Activated naive CD8-positive, alpha-beta T cell treated with anti-CD3 and anti-CD28 coated beads, Interleukin-2, amount 50 U/mL, for 16 hours (primary cell): ENCODE measurements at regions not wholly inside any gene's neighbourhood (a gene's known extent, or its start where the extent isn't known, plus 50 kb on each side); places are given as distances from the start of the nearest gene placed in this dataset.

Source experiments
- DNase-seq: peaks from one replicate; pipeline ENCODE4 v3.0.0-alpha.2; 2020; ENCODE audit warnings: low read depth, low spot score

DNA sequence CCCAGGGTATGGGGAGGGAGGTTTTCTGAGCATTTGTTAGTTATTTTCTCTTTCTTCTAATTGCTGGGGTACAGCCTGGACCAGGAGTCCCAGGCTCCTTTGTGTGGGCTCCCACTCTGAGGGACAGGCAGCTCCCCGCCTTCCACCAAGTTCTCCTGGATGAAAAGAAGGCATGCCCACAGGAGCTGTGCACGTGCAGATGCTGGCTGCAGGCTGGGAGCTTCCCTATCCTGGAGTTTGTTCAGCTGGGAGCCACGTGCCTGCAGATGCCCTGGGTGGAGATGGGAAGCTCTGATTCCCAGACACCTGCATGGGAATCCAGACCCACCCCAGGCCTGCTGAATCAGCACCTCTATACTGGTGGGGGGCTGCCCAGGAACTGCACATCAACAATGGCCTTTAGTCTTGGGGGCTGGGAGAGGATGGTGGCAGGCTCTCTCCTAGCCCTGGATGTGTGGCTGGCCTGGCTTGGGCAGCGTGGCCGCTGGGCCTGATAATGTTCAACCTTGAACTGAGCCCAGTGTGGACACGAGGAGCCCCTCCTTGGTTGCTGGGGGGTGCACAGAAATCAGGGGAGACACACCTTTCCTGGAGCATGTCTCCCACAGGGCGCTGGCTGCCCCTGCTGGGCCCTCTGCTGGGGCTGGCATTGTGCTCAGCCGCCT lies 233.6 kb upstream of the HS6ST1 start:
- no peak for DNase-seq

DNA sequence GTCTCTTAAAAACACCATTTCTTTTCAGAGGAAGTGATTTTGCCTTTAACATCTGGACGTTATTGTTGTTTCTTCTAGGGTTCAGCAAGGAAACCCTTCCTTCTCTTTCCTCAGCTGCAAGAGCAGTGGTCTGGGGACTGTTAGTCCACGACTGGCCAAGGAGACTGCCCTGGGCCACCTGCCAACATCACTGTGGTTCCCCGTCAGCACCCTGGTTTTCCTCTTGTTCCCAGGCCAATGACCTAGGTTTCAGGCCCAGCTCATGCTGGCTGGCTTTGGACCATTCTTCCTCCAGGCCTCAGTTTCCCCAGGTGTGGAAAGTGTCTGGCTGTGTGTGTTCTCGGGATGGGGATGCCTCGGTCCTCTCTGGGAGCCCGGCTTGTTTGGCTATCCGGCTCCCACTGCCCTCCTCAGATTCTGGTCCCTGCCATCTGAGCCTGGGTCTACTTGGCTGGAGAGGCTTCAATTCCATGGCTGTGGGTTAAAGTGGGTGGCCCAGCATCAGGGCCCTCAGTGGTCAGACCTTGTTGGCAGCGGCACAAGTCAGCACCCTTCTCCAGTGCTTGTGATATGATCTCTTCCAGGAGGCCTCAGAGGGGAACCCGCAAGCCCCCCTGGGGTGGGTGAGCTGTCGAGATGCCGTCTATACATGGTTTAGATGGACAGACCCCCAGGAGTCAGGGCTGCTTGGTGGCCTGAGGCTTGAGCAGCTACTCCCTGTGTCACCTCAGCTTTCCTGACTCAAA lies 234.3 kb upstream of the HS6ST1 start:
- no peak for DNase-seq

DNA sequence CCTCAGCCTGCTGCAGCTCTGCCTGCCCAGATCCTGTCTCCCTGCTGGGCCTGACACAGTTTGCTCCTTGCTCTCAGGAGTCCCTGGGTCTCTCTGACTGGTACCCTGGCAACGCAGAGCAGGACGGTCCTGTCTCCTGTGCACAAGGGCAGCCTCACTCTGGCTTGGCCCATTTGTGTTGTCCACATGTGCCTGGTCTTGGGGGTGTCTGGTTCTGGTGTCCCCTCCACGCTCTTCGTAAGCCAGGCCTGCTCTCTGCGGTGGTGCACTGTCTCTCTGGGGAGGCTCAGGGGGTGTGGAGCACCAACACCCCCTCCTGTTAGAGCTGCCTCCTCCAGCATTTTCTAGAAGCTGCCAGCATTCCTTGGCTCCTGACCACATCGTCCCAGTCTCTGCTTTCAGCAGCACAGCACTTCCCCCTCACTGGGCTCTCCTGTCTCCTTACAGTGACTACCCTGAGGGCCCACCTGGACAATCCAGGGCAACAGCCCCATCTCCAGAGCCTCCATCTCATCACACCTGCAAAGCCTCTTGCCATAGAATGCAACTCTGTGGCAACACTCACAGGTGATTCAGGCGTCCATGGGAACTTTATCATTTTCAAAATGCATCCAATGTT lies 235.6 kb upstream of the HS6ST1 start:
- no peak for DNase-seq

DNA sequence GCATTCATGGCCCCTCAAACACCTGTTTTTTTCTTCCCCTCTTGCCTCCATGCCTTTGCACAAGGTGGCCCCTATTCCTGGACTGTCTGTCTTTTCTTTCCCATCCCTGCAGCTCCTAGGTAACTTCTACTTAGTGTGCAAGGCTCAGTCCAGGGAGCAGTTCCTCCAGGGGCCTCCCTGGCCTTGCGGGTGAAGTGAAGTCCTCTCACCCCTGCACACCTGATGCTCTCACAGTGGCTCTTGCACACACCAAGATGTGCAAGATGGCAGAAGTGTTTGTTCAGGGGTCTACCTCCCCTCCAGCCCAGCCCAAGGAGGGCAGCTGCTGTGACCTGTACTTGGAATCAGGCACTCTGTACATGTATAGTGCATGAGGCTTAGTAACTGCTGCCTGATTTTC lies 236.8 kb upstream of the HS6ST1 start:
- DNase-seq, result no peak

DNA sequence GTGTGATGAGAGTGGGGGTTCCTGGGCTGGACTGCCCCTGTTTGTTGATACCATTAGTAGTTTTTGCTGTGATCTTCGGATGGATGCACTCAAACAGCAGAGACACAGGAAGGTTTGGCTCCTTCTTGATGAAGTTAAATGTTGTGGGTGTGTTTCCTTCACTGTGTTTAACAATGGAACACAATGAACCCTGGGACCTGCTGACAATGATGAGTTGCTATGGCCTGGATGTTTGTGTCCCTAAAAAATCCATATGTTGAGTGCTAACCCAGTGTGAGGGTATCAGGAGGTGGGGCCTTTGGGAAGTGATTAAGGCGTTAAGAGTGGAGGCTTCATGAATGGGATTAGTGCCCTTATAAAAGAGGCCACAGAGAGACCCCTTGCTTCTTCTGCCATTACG lies 237.4 kb upstream of the HS6ST1 start:
- no peak for DNase-seq

DNA sequence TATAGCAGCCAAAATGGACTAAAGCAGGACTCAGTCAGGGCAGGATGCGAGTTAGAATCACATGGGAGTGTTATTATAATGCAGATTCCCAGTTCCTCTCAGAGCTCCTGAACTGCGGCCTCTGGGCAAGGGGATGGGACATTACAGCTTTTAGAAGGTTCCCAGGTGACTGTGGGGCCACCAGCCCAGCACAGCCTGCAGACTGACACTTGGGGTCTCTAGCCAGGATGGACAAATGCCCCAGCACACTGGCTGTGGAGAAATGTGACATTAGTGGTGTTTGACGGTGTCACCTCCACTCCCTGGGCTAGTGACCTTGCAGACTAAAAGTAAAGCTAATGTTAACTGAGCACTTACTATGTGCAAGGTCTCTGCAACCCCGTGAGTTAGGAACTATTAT lies 238.0 kb upstream of the HS6ST1 start:
- no peak for DNase-seq

DNA sequence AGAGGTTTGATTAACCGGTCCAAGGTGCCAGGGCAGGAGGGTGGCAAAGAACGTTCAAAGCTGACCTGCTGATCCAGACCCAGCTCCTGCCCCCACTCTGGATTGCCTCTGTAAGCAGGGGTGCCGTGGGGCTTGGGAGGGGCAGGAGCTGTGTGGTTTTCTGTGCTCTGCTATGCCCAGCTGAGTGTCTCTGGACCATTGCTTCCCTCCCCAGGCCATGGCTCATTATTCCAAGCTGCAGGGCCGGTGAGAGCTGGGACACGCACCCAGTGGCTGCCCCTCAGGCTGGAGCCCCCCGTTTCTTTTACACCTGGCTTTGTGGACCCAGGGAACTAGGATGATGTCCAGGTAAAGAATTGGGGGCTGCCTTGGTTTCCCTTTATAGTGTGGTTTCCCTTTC lies 238.4 kb upstream of the HS6ST1 start:
- DNase-seq, result no peak

DNA sequence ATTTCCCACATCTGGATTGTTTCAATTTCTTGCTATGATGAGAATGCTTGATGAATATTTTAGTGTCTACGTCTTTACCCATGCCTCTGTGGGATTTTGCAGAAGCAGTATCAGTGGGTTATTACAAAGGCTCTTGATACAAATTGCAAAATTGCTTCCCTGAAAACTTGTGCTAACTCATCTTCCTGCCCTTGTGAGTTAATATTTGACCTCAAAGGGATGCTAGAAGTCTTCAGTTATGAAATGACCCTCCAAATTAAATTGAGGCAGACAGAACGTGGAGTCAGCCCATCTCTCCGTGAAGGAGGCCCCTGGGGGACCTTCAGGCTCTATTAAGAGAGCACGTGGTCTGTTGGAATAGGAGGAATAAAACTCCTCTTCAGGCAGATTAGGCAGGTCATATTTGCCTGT lies 239.2 kb upstream of the HS6ST1 start:
- DNase-seq, result no peak

DNA sequence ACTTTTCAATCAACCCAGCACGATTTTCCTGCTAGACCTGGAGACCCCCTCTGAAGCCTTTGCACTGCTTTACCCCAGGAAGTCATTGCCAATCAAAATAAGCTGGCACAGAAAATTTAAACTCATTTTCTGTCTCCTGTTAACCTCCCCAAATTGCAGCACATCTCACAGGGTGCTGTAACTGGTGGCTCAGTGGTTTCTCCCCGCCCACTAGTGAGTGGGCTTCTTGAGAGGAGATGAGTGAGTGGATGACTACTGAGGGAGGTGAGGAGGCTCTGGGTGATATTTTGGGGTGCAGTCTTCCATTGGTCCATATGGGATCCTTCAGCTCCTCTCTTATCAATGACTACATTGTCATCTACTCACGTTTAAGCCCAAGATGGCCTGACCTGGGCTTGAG lies 239.8 kb upstream of the HS6ST1 start:
- DNase-seq, result no peak

DNA sequence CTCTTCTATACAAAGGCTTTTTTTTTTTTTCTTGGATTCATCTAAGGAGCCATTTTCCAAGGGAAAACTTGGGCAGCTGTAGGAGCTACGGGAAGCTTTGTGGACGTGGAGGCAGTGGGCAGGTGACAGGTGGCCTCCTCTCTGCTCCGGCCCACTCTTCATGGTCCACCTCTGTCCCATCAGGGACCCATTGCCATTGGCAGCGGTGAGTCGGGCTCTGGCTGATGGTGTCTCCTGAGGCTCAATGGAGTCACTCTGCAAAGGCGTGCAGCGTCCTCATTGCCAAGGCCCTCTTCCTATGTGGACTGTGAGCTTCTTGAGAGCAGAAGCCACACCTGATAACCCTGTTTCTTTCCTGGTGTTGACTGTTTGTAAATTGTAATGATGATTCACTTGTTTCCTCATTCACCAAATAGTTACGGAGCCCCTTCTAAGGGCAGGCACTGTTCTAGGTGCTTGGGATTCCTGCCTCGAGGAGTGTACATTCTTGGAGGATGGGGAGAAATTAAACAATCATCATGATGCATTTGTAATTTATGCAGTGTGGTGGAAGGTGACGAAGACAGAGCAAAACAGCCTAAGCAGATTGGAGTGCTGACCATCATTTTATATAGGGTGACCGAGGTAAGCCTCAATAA lies 240.3 kb upstream of the HS6ST1 start:
- no peak for DNase-seq

DNA sequence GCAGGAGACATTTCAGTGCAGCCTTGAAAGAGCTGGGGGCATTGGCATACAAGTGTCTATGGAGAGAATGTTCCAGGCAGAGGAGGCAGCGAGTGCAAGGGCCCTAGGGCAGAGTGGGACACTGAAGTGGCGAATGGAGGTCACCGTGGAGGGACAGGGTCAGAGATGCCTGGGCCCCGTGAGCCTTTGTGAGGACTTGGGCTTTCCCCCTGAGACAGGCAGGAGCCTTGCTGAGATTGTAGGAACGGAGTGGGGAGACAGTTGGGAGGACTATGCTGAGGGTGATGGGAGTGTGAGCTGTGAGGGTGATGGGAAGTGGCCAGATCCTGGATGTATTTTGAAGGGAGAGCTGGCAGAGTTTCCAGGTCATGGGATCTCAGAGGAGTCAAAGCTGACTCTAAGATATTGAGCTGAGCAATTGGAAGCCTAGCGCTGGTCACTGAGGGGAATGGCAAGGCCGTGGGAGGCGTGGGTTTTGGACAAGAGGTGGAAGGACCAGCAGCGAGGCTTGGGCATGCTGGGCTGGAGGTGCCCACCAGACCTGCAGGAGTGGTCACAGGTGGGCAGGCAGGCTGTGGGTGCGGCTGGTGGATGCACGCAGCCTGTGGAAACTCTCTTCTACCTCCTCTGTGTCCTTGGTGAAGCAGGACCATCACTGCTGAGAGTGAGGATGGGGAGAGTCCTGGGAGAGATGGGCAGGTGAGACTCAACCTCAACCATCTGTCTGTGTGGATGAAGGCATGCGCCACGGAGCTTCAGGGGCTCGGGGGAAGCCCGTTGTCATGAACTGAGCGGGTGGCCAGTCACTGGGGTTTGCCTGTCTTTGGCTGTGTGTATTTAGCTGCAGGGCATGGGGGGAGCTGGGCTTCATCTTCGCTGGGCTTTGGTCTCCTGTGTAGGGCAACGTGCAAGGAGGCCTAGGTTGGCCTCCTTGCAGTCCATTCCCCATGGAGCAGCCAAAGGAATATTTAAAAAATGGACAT lies 241.2 kb upstream of the HS6ST1 start:
- no peak for DNase-seq

DNA sequence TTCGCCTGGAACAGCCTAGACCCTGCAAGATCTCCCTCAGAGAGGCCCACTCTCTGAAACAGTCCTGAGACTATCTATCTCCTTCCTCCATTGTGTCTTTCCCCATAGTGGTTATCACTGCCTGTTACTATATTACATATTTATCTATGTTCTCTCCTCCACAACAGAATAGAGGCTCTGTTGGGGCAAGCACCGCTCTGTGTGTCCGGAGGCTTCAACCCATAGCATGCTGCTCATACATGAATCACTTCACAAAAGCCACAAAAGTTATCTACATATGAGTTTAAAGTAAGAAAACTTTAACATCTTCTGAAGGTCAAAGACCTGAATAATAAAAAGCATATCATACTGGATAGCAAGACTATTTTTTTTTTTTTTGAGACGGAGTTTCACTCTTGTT lies 242.1 kb upstream of the HS6ST1 start:
- no peak for DNase-seq

DNA sequence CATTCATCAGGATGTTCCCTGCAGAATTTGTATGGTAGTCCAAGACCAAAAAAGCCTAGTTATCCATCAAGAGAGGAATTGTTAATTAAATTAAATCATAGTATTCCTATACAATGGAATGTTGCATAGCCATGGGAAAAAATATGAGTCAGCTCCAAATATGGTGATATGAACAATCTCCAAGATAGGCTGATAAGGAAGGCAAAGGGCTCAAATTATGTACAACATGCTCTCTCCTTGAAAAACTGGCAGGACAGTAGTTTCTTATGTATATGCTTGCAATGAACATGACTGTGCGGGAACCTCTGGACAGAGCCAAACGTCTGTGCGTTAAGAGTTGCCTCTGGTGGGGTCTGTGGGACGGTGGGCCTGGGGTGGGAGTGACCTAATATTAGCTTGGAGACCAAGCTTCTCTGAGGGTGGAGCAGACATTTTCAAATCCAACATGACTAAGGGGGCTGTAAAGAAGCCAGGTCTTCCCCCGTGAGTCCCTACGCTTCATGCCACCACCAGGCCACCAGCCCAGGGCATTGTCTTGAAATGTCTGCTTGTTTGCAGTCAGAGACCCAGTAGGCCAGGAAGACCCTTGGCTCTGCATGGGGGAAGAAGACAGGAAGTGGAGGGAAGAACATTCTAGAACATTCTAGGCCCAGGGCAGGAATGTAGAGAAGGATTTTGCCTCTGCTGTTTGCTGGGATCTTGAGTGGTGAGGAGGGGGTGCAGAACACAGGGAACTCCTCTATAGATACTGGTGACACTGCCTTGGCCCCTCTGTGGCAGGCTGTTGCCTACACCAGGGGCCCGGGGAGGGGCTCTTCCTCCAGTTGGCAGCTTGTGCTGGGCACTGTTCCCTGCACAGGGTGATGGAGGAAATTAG lies 244.0 kb upstream of the HS6ST1 start:
- no peak for DNase-seq

DNA sequence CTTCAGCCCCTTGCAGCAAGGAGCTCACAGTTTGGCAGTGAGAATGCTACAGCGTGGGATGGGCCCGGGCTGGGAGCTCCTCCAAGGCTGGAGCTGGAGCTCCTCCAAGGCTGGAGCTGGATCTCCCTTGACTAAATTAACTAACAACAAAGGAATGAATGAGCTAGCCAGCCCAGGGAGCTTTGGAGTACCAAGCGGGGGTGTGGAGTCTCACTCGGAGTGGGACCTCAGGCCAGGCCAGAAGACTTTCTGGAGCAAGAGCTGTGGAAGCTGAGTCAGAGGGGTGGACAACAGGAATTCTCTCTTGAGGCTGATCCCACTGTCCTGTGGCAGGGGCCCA lies 244.7 kb upstream of the HS6ST1 start:
- no peak for DNase-seq

DNA sequence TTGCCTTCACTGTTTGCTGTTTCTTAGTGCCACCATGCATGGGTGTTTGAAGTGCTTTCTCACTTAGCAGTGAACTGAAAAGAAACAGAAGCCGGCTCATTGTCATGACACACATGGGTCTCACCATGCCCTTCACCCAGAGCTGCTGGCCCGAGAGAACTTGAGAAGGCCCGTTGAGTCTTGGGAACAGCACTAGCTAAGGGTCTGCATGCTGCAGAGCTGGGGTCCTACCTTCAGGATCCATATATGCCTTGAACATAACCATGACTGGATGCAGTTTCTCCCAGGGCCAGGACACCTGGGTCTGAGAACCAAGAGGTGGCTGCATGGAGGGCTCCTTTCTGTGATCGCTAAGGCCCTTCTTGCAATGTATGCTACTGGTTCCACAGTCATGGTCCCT lies 245.5 kb upstream of the HS6ST1 start:
- no peak for DNase-seq

DNA sequence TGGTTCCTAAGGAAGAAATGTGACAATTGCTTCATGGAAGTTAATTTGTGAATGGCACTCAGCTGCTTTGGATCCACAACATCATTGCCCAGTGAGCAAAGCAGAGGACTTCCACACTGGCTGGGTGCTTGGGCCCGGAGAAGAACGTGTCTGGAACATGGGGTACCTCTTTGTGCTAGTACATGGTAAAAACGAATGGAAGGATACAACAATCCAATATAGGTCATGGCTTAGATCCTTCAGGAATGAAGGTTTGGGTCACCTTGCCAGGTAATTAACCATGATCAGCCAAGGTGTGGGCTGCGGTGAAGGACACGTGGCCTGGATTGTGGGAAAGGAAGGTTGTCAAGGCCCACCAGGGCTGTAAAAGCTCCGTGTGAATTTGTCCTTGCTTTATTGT lies 245.9 kb upstream of the HS6ST1 start:
- DNase-seq, result no peak

DNA sequence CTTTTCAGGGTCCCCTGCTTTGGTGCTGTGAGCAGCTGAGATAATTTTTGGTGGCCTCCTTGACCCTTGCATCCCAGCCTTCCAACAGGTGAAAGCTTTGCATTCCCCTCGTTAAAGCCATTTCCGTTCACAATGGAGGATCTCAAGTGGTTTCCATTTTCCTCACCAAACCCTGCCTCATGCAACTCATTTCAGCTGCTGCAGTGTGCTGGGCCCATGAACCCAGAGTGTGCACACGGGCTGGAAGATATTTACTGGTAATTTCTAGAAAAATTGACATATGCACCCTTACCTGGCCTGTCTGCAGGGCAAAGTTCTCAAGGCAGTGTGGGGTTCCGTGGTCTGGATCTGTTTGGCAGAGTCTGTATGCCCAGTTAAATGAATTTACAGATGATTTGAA lies 246.8 kb upstream of the HS6ST1 start:
- DNase-seq, result no peak

DNA sequence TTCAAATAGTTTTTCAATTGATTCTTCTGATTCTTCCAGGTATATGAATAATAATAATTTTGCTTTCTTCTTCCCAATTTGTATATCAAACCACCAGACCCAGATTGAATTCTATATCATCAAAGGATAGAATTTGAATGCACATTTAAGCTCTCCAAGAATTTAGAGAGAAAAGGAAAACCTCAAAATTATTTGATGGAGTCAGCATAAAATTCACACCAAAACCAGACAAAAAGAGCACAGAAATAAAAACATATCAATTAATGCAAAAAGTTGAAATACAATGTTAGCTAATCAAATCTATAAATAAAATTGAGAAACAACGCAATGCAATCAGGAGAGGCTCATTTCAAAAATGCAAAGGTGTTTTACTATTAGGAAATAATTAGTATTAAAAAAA lies 248.0 kb upstream of the HS6ST1 start:
- no peak for DNase-seq

DNA sequence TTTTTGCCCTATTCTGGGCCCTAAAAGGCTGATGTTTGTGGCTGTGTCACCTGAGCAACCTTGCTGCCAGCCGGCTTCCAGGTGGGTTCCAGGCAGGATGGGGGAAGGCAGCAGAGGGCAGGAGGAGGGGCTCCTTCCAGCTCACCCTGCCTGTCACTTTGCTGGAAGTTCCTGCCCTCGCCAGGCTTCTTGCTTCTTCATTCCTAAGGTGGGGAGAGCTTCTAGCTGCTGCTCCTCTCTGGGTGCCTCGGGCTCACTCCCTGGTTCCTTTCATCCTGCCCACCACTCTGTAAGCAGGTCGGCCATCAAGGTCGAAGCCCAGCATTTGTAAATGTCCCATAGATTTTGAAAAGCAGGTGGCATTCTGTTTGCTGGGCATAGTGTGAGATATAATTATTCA lies 249.4 kb upstream of the HS6ST1 start:
- DNase-seq, result no peak

DNA sequence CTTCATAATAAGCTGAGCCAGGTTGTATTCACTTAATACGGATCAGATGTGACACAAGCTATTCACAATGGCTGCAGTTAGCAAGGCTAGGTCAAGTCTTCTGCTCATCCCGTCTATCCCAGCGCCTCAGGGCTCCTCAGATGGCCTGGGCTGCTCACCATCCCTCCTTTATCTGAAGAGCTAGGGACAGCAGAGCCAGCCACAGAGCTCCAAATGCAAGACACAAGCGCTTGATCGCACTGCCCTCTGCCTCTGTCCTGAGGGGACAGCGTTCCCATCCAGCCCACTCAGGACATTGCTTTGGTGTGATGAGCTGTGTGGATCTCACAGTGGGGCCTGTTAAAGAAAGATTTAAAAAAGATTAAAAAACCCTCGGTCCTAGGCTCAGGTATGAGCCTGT lies 254.4 kb upstream of the HS6ST1 start:
- no peak for DNase-seq

DNA sequence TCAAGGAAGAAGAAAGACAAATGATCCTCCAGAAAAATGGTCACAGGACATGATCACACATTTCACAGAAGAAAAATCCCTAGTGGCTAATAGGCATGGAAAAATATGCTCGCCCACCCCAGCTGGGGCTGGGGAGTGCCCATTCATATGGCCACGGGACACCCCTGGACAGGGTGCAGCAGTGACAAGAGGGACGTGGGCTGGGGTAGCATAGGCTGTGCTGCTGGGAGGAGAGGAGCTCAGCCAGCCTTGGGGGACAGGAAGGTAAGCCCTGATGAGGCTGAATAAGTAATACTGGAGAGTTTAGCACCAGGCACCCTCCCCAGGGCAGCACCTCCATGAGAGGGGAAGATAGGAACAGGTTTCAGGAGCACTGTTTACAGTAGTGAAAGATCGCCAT lies 254.9 kb upstream of the HS6ST1 start:
- no peak for DNase-seq
